MM.1S (cell line): ENCODE measurements at regions not wholly inside any gene's neighbourhood (a gene's known extent, or its start where the extent isn't known, plus 50 kb on each side); places are given as distances from the start of the nearest gene placed in this dataset.

ENCODE experiments used
- DNase-seq: peaks from one replicate; pipeline ENCODE4 v3.0.0-alpha.2; 2015
- H2AFZ ChIP-seq: fragments of 300-600 bp; sonication (generic); 2 replicates; pipeline ENCODE4 v1.6.0; 2016; ENCODE audit warnings: antibody characterized with exemption, low read length
- H3F3A ChIP-seq: fragments of 300-600 bp; sonication (generic); 2 replicates; pipeline ENCODE4 v1.6.1; 2016; ENCODE audit warnings: mild to moderate bottlenecking, antibody characterized with exemption, low read length, moderate library complexity, mixed read lengths; ENCODE audit not compliant: insufficient read depth
- H3K27ac ChIP-seq: fragments of 300-600 bp; sonication (generic); 2 replicates; pipeline ENCODE4 v1.5.1; 2016; ENCODE audit warnings: mild to moderate bottlenecking, low read length
- H3K27me3 ChIP-seq: fragments of 300-600 bp; sonication (generic); replicated peaks from 2 replicates; pipeline ENCODE4 v1.6.0; 2016; ENCODE audit warnings: low read length; ENCODE audit not compliant: insufficient read depth
- H3K36me3 ChIP-seq: fragments of 300-600 bp; sonication (generic); replicated peaks from 2 replicates; pipeline ENCODE4 v1.6.1; 2016; ENCODE audit warnings: mild to moderate bottlenecking, low read length, mixed read lengths; ENCODE audit not compliant: insufficient read depth
- H3K4me1 ChIP-seq: fragments of 300-600 bp; sonication (generic); 2 replicates; pipeline ENCODE4 v1.6.1; 2016; ENCODE audit warnings: low read length, mixed read lengths
- H3K4me2 ChIP-seq: fragments of 300-600 bp; sonication (generic); 2 replicates; pipeline ENCODE4 v1.6.0; 2016; ENCODE audit warnings: low read depth, low read length
- H3K4me3 ChIP-seq: fragments of 300-600 bp; sonication (generic); 2 replicates; pipeline ENCODE4 v1.5.1; 2016; ENCODE audit warnings: low read length, mixed read lengths
- H3K79me2 ChIP-seq: fragments of 300-600 bp; sonication (generic); 2 replicates; pipeline ENCODE4 v1.6.1; 2016; ENCODE audit warnings: mixed run types, low read length, mixed read lengths
- H3K9ac ChIP-seq: fragments of 300-600 bp; sonication (generic); 2 replicates; pipeline ENCODE4 v1.6.1; 2016; ENCODE audit warnings: low read length, mixed read lengths
- H3K9me2 ChIP-seq: fragments of 300-600 bp; sonication (generic); replicated peaks from 2 replicates; pipeline ENCODE4 v1.6.1; 2016; ENCODE audit warnings: mild to moderate bottlenecking, low read length, mixed read lengths; ENCODE audit not compliant: insufficient read depth
- H3K9me3 ChIP-seq: fragments of 300-600 bp; sonication (generic); replicated peaks from 2 replicates; pipeline ENCODE4 v1.6.1; 2016; ENCODE audit warnings: mild to moderate bottlenecking, low read length, mixed read lengths; ENCODE audit not compliant: insufficient read depth
- H4K20me1 ChIP-seq: fragments of 300-600 bp; sonication (generic); 2 replicates; pipeline ENCODE4 v1.6.1; 2016; ENCODE audit warnings: mild to moderate bottlenecking, low read length, moderate library complexity, mixed read lengths; ENCODE audit not compliant: insufficient read depth
- CTCF ChIP-seq: fragments of 300-600 bp; sonication (generic); IDR thresholded peaks from 2 replicates; pipeline ENCODE4 v1.5.1; 2016; ENCODE audit warnings: antibody characterized with exemption, low read length, mixed read lengths
- EZH2 ChIP-seq: fragments of 300-600 bp; sonication (generic); optimal IDR thresholded peaks from 2 replicates; pipeline ENCODE3; 2017; ENCODE audit warnings: low read depth, mild to moderate bottlenecking, antibody characterized with exemption, low read length, mixed read lengths
- EZH2phosphoT487 ChIP-seq: fragments of 300-600 bp; sonication (generic); IDR thresholded peaks from 2 replicates; pipeline ENCODE4 v1.6.1; 2018; ENCODE audit warnings: antibody characterized with exemption, low read length

GRCh38 chr7:36085096-36085495 lies 68.0 kb upstream of the EEPD1 start:
- no peak overlapping the region for H2AFZ ChIP-seq
- no peak for DNase-seq
- H3K79me2 ChIP-seq, result no peaks in the 10 kb centered on the region
- no peaks in the 10 kb centered on the region for H3K27me3 ChIP-seq
- TF ChIP-seq EZH2phosphoT487 (no peak), EZH2 (no peak), CTCF (no peak)
- H4K20me1 ChIP-seq, result no peaks in the 10 kb centered on the region
- H3K9me3 ChIP-seq, result no peaks in the 10 kb centered on the region
- H3K4me2 ChIP-seq, result no peak overlapping the region
- H3K4me3 ChIP-seq, result no peak overlapping the region
- no peak overlapping the region for H3K9ac ChIP-seq
- no peaks in the 10 kb centered on the region for H3K4me1 ChIP-seq
- H3F3A ChIP-seq, result no peaks in the 10 kb centered on the region
- H3K9me2 ChIP-seq, result no peaks in the 10 kb centered on the region
- no peak overlapping the region for H3K27ac ChIP-seq
- no peaks in the 10 kb centered on the region for H3K36me3 ChIP-seq

- Histone ChIP-seq H2AFZ (no peak overlapping the region), H4K20me1 (no peaks in the 10 kb centered on the region), H3F3A (no peaks in the 10 kb centered on the region), H3K36me3 (no peaks in the 10 kb centered on the region), H3K79me2 (no peaks in the 10 kb centered on the region), H3K9me3 (no peaks in the 10 kb centered on the region), H3K9ac (no peak overlapping the region), H3K27me3 (no peaks in the 10 kb centered on the region), H3K4me2 (no peak overlapping the region), H3K4me3 (no peak overlapping the region), H3K27ac (no peak overlapping the region), H3K9me2 (no peaks in the 10 kb centered on the region), H3K4me1 (no peaks in the 10 kb centered on the region)
- TF ChIP-seq EZH2, result no peak
- TF ChIP-seq EZH2phosphoT487, result no peak
- TF ChIP-seq CTCF, result no peak
- DNase-seq, result no peak
These were observed 66.5 kb upstream of the EEPD1 start for GRCh38 chr7:36086571-36086970.

GRCh38 chr7:36088553-36088952 lies 64.5 kb upstream of the EEPD1 start:
- Histone ChIP-seq H3K9ac (no peak overlapping the region), H3K4me2 (no peak overlapping the region), H3K4me3 (no peak overlapping the region), H3K27me3 (no peaks in the 10 kb centered on the region), H4K20me1 (no peaks in the 10 kb centered on the region), H3K36me3 (no peaks in the 10 kb centered on the region), H2AFZ (no peak overlapping the region), H3K9me2 (no peaks in the 10 kb centered on the region), H3F3A (no peaks in the 10 kb centered on the region), H3K9me3 (no peaks in the 10 kb centered on the region), H3K4me1 (no peaks in the 10 kb centered on the region), H3K27ac (no peak overlapping the region), H3K79me2 (no peaks in the 10 kb centered on the region)
- TF ChIP-seq CTCF (no peak), EZH2 (no peak), EZH2phosphoT487 (no peak)
- DNase-seq, result no peak

- no peaks in the 10 kb centered on the region for H4K20me1 ChIP-seq
- no peak overlapping the region for H3K4me2 ChIP-seq
- H3K9ac ChIP-seq, result no peak overlapping the region
- H2AFZ ChIP-seq, result no peak overlapping the region
- H3K4me1 ChIP-seq, result no peaks in the 10 kb centered on the region
- no peaks in the 10 kb centered on the region for H3K27me3 ChIP-seq
- no peaks in the 10 kb centered on the region for H3K36me3 ChIP-seq
- no peak for DNase-seq
- no peak for TF ChIP-seq CTCF
- TF ChIP-seq EZH2phosphoT487, result no peak
- TF ChIP-seq EZH2, result no peak
- no peaks in the 10 kb centered on the region for H3K9me2 ChIP-seq
- no peak overlapping the region for H3K27ac ChIP-seq
- H3F3A ChIP-seq, result no peaks in the 10 kb centered on the region
- no peaks in the 10 kb centered on the region for H3K9me3 ChIP-seq
- no peak overlapping the region for H3K4me3 ChIP-seq
- no peaks in the 10 kb centered on the region for H3K79me2 ChIP-seq
These were observed 64.1 kb upstream of the EEPD1 start for GRCh38 chr7:36088966-36089365.
